ENCODE measurements at regions not wholly inside any gene's neighbourhood (a gene's known extent, or its start where the extent isn't known, plus 50 kb on each side); places are given as distances from the start of the nearest gene placed in this dataset.

GRCh38 chr4:140277576-140277975, 95.9 kb upstream of the SCOC start:
- DNase-seq, result no peak

DNA sequence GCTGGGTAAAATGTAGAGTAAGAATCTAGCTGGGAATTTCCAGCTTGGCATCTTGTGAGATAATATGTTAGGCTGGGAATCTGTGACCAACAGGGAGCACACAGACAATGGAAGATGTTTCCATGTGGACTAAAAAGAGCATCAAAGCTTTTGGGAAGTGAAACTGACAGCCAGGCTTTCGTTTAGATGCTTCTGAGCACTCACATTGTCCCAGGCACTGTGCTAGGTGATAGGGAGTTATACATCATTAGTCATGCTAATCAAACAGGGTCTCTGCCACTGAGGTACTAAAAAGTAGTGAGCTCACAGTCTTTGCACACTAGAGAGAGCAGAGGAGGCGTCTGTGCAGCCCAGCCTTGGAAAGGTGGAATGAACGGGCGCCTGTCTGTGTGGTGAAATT, 101.9 kb upstream of the SCOC start:
- no peak for DNase-seq

DNA sequence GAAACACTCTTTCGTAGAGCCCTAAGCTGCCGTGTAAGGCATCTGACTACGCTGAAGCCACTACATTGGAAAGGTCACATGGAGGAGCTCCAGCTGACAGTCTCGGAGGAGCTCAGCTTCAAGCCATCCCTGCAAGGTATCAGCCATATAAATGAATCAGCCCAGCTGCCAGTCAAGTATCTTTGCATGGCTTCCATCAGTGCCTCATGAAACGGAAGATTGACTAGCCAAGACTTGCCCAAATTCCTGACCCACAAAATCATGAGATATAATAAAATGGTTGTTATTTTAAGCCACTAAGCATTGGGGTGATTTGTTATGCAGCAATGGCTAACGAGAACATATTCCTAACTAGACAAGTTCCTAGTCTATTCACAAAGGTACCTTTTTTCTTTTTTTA, 104.1 kb upstream of the SCOC start:
- no peak for DNase-seq

GRCh38 chr4:140268186-140268841, 105.1 kb upstream of the SCOC start:
- DNase-seq, result no peak

DNA sequence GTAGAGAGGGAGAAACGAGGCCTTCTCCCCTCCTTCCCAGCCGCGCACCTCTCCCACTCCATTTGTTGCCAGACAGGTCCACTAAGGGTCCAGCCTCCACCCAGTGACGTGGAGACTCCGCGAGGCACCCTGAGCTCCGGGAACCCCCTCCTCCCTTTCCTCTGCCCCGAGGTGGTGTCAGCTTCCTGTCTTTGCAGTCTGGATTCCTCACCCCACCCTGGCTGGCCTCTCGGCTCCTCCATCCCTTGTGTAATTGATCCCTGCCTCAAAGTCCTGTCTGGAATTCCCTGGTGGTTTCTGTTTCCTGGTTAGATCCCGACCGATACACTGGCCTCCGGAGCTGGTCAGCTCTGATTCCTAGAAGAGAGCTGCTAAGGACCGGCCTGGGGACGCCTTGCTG, 105.9 kb upstream of the SCOC start:
- DNase-seq, result no peak

GRCh38 chr4:140266958-140267568, 106.4 kb upstream of the SCOC start:
- DNase-seq, result no peak

GRCh38 chr4:140260227-140260626, 106.2 kb upstream of the MAML3 start:
- DNase-seq, result no peak

- no peak for DNase-seq
These were observed 104.5 kb upstream of the MAML3 start for GRCh38 chr4:140258476-140258875.

DNA sequence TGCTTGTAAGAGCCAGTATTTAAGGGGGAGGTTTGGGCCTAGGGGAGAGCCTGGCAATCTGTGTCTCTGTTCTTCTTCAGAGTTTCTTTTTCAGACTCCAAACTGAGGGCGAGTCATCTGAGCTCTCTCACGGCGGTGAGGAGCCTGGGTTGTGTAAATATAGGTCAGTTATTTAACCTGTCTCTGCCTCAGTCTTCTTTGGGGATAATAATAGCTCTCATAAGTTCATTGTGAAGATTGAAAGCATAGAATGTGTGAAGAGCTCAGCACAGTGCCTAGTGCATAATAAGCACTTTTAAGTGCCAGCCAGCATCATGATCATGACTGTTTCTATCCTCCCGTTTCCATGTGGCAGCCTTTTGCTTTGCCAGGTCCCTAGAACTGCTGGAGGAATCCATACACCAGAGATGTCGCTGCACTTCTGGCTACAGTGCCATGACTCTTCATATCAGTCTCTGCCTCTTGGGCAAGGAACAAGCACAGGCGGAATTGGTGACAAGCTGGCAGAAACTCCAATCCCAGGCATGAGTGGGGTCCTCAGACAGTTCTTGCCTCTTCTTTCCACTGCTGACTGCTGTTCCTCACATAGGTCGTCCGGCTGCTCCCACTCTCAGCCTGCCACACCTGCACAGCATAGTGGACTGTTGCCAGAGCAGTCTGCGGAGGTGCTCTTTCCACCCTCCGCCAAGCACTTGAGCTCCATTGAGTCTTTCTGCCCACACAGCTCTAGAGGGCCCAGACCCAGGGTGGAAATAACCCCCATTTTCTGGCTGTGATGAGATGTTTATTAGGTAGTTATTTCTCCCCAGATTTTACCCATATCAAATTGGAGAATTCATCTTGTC, 103.7 kb upstream of the MAML3 start:
- no peak for DNase-seq

DNA sequence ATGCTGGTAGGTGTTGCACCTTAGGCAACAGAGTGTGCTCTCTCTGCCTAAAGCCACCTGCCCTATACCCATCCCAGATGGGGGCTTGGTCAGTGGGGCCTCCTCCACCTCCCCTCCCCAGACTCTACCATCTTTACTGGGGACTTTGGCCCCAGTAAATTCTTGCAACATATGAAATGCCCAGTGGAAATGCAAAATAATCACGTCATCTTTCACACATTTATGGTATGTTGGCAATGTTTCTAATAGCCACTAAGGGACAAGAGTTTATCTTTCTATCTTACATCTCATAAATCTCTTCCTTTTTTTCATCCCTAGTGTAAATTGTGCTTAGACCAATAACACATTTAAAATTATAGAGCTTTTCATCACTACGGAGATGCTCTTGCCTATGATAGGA, 103.0 kb upstream of the MAML3 start:
- DNase-seq, result no peak

- DNase-seq, result no peak
These were observed 102.4 kb upstream of the MAML3 start for GRCh38 chr4:140256335-140256734.

GRCh38 chr4:140255927-140256326, 101.9 kb upstream of the MAML3 start:
- no peak for DNase-seq

DNA sequence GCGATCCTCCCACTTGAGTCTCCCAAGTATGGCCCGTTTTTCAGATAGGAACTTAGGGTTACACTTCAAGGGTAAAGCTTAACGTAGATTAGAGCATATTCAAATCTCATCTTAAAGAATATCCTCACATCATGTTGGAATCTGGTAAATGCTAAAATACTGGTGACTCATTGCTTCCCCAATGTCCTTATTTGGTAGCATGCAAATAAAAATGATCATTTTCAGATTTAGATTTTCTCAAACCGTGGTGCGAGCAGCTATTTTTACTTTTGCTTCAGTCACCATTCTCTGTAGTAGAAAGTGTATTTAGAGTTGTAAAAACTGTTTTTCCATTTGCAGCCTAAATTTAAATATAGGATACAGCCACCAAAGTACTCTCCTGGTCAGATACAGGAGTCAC, 101.5 kb upstream of the MAML3 start:
- no peak for DNase-seq

DNA sequence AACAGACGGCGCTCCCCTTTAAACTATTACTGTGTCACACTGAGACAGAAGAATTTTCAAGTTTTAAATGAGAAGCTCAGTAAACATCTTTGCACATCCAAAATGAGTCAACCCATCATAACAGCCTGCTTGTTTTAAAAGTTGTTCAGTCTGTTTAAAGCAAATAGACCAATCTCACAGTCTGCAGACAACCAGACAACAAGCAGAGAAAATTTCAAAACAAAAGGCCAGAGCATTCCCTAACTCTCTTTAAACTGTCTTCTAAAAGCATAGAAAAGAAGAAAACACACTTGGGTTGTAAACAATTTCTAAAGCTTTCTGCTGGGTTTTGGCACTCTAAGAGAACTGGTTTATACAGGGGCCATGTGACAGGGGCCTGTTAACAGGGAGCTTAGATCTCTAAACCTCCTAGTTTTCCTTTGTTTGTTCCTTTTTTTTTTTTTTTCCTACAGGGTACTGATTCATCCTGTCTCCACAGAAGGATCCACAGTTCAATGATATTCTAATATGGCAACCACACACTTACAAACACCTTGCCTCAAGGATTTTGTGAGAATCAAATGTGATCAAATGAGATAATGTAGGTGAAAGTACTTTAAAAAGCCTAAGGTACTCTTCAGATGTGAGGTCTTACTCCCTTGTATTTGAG, 100.8 kb upstream of the MAML3 start:
- DNase-seq, result no peak

DNA sequence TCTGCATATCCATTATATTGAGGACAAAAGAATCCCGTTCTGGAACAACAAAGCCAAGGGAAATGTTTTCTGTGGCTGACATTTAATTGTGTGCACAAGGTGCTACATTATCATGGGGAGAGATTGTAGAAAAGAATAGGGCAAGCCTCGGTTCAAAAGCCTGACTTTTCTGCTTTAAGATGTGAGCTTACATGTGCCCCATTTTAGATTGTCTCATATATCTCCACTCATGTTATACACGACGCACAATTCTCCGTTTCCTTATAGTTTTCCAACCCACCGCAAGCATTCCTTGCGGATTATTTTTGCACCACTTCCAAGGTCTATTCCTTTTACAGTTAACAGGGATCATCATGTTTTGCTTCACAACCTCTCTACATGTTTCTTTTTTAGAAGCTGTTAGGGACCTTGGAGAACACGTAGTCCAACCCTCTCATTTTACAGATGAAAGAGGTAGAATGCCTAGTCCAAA, 99.6 kb upstream of the MAML3 start:
- DNase-seq, result no peak

GRCh38 chr4:140252742-140253555, 99.0 kb upstream of the MAML3 start:
- DNase-seq, result peak; percentile 67

- no peak for DNase-seq
These were observed 98.3 kb upstream of the MAML3 start for GRCh38 chr4:140252141-140252741.

DNA sequence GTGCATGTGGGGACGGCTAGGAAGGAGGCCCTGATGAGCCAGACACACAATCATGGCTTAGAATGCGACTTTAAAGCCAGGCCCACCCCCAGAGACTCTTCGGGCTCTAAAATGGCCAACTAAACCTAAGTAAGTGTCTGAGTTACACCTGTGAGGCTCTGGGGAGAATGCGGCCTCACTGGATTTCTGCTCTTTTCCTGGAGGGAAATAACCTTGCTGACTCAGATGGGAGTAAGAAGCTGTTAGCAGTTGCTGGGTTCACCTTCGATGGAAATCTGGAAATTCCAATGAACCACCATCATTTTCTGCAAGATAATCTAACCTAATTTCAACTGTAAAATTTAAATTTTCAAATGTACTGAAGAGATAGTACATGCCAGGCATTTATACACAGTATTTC, 97.6 kb upstream of the MAML3 start:
- DNase-seq, result no peak

GRCh38 chr4:140250989-140251552, 97.1 kb upstream of the MAML3 start:
- no peak for DNase-seq

- DNase-seq, result no peak
These were observed 95.4 kb upstream of the MAML3 start for GRCh38 chr4:140249351-140249750.

- DNase-seq, result no peak
These were observed 93.3 kb upstream of the MAML3 start for GRCh38 chr4:140247237-140247636.

DNA sequence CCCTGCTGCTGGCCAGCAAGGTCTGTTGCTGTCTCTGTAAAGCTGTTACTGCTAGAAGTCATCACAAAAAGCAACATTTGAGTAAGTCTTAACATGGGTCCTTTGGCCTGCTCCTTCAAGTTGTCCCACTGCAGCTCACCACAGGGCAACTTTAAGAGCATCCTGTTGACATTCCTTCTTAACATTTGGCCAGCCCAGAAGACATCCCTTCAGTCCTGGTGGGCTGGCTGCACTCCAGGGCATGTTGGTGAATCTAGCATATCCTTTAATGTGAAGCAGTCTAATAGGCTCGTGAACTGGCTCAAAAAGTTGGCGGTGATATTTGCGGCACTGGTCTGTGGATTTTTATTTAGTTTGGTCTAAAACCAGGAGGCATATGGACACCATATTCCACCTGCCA, 92.2 kb upstream of the MAML3 start:
- DNase-seq, result no peak
